HepG2 (cell line): ENCODE measurements at regions not wholly inside any gene's neighbourhood (a gene's known extent, or its start where the extent isn't known, plus 50 kb on each side); places are given as distances from the start of the nearest gene placed in this dataset.

Experiments
- ATAC-seq: fragments of 200-7000 bp; cut with Tn5 transposase; 3 replicates; pipeline ENCODE4 v1.9.1; 2020; ENCODE audit warnings: mild to moderate bottlenecking, moderate library complexity
- BruUV-seq: library from RNA; stranded (reverse); fragments of 400-500 nt; replicated peaks from 2 replicates; lab custom pipeline; 2021; lab: Mats Ljungman, UMichigan
- CTCF ChIA-PET: fragments of 300-600 bp; formaldehyde crosslinking; extraction: SDS; loops from one replicate; lab custom pipeline; 2021; ENCODE audit warnings: low total read pairs, inconsistent platforms, low intra/inter-chr PET ratio; lab: Yijun Ruan, JAX
- POLR2A ChIA-PET: fragments of 350-600 bp; sonication (Branson Sonifier 250); formaldehyde crosslinking; loops from one replicate; lab custom pipeline; 2020; ENCODE audit warnings: antibody characterized with exemption, inconsistent platforms; lab: Yijun Ruan, JAX
- DNase-seq: peaks from one replicate; pipeline ENCODE4 v3.0.0-alpha.2; 2015; ENCODE audit warnings: low spot score
- FAIRE-seq: peaks from 3 replicates; lab custom pipeline; 2011; peaks lifted over from hg19 to GRCh38; lab: Jason Lieb, UNC
- H2AFZ ChIP-seq: one replicate; pipeline ENCODE4 v1.6.1; 2011; ENCODE audit warnings: low read length, inconsistent platforms
- H3K27ac ChIP-seq: fragments of 300-600 bp; 3 replicates; pipeline ENCODE4 v1.8.0; 2011; ENCODE audit warnings: mixed run types, mild to moderate bottlenecking, mixed read lengths, low read length, inconsistent platforms; ENCODE audit not compliant: insufficient read depth; ENCODE audit errors: extremely low read length
- H3K27me3 ChIP-seq, 2 experiments: fragments of 200-600 bp in 1 of 2; 2 replicates in 1 of 2; 3 replicates in 1 of 2; pipeline versions ENCODE4 v1.6.0 to v1.8.0; 2011; ENCODE audit warnings: low read length in 2 of 2, mild to moderate bottlenecking in 2 of 2, moderate library complexity in 2 of 2, inconsistent platforms in 1 of 2; ENCODE audit not compliant: insufficient read depth in 2 of 2, control insufficient read depth in 1 of 2
- H3K36me3 ChIP-seq, 2 experiments: fragments of 200-600 bp in 1 of 2; replicated peaks in 1 of 2; 2 replicates in 1 of 2; 3 replicates in 1 of 2; pipeline versions ENCODE4 v1.5.1 to v1.8.0; 2011; ENCODE audit warnings: low read length in 2 of 2, inconsistent platforms in 1 of 2; ENCODE audit not compliant: insufficient read depth in 2 of 2, control insufficient read depth in 1 of 2
- H3K4me1 ChIP-seq: 2 replicates; pipeline ENCODE4 v1.5.1; 2012; ENCODE audit warnings: low read length, inconsistent platforms; ENCODE audit not compliant: insufficient read depth
- H3K4me2 ChIP-seq: 2 replicates; pipeline ENCODE4 v1.6.0; 2011; ENCODE audit warnings: low read depth, low read length, inconsistent platforms
- H3K4me3 ChIP-seq, 3 experiments: fragments of 200-600 bp in 1 of 3; sonication (generic), shearing (Covaris generic) in 1 of 3; replicated peaks in 1 of 3; 2 replicates each; pipeline ENCODE4 v1.5.1; 2011 to 2016; ENCODE audit warnings: low read length in 3 of 3, inconsistent platforms in 2 of 3, low read depth in 2 of 3, mild to moderate bottlenecking in 2 of 3, control low read depth in 1 of 3, mixed read lengths in 1 of 3; ENCODE audit not compliant: insufficient read depth in 1 of 3
- H3K79me2 ChIP-seq: one replicate; pipeline ENCODE4 v1.6.1; 2011; ENCODE audit warnings: low read length, inconsistent platforms; ENCODE audit not compliant: insufficient read depth
- H3K9ac ChIP-seq: 2 replicates; pipeline ENCODE4 v1.6.0; 2011; ENCODE audit warnings: mild to moderate bottlenecking, low read depth, low read length, inconsistent platforms; ENCODE audit not compliant: insufficient read depth
- H3K9me3 ChIP-seq: 2 replicates; pipeline ENCODE4 v1.5.1; 2012; ENCODE audit warnings: mild to moderate bottlenecking, low read length
- H4K20me1 ChIP-seq: 2 replicates; pipeline ENCODE4 v1.6.0; 2011; ENCODE audit warnings: inconsistent platforms, mild to moderate bottlenecking, low read length, moderate library complexity; ENCODE audit not compliant: insufficient read depth
- CTCF ChIP-seq: sonication (generic); formaldehyde crosslinking; IDR thresholded peaks from 2 replicates; pipeline ENCODE4 v1.5.0; 2020; ENCODE audit warnings: mild to moderate bottlenecking, missing genetic modification reagents, moderate library complexity
- GRHL1 ChIP-seq: sonication (generic); formaldehyde crosslinking; conservative IDR thresholded peaks from 2 replicates; pipeline ENCODE4 v1.8.0; 2022; ENCODE audit warnings: missing genetic modification reagents
- PTBP1 ChIP-seq: fragments of 200-400 bp; formaldehyde crosslinking; IDR thresholded peaks from 2 replicates; pipeline ENCODE4 v1.6.1; 2018; ENCODE audit warnings: low read length, low read depth; ENCODE audit not compliant: poor library complexity, severe bottlenecking
- RAD21 ChIP-seq: fragments of 450-650 bp; formaldehyde crosslinking; IDR thresholded peaks from 2 replicates; pipeline ENCODE4 v1.5.0; 2020; ENCODE audit warnings: mild to moderate bottlenecking
- SMC3 ChIP-seq: IDR thresholded peaks from 2 replicates; pipeline ENCODE4 v1.6.1; 2011; ENCODE audit warnings: low read length, improper control_type of control experiment
- STAG1 ChIP-seq: sonication (generic); formaldehyde crosslinking; IDR thresholded peaks from 2 replicates; pipeline ENCODE4 v1.4.0; 2020; ENCODE audit warnings: missing genetic modification reagents
- in situ Hi-C: cut with HindIII; loops from 2 replicates; pipeline ENCODE4 v1.10.0; 2017; ENCODE audit warnings: low pct_unique_long_range_greater_than_20kb; ENCODE audit not compliant: extremely low pct_ligation_motif_present
- intact Hi-C: fragments of 100-400 bp; cut with micrococcal nuclease; formaldehyde crosslinking; loops from one replicate; pipeline ENCODE4 v1.10.0; 2022; ENCODE audit not compliant: unreplicated experiment

- Histone ChIP-seq H3K9ac (no peak overlapping the region), H3K27ac (no peak overlapping the region), H3K9me3 (no peaks in the 10 kb centered on the region), H3K36me3 (no peaks in the 10 kb centered on the region), H4K20me1 (no peaks in the 10 kb centered on the region), H3K27me3 (no peaks in the 10 kb centered on the region), H2AFZ (no peak overlapping the region), H3K4me3 (no peak overlapping the region), H3K79me2 (no peaks in the 10 kb centered on the region), H3K4me1 (peaks cover 16% of the 10 kb centered on the region), H3K4me2 (no peak overlapping the region)
- TF ChIP-seq GRHL1 (CRISPR knock-in tag) (no peak), PTBP1 (no peak), CTCF (peak; percentile 65), STAG1 (CRISPR knock-in tag) (peak; percentile 79), SMC3 (0 out of 2 replicates have a peak, but pooled peaks have one; percentile 28), RAD21 (CRISPR knock-in tag) (peak; percentile 33; the same call in 1 of the 2 replicates)
- intact Hi-C loops (loop anchor here (1.0 to 5.0 kb wide), 5 partner anchors 153 to 569 kb away; partner anchors contain the start of gene RAP2B), in situ Hi-C loops (loop anchor here (10.0 kb wide), 1 partner anchor 570 kb away; no protein-coding TSS in a partner anchor)
- peak; percentile 77 for ATAC-seq
- DNase-seq = peak; percentile 18
- BruUV-seq = no TSS peak
- CTCF ChIA-PET = interaction anchor here (1.0 kb wide), 1 partner anchor 552 kb away, joined by 4 read pairs; no protein-coding TSS in a partner anchor
- no peak for FAIRE-seq
- POLR2A ChIA-PET = no interaction called here
Measured at GRCh38 chr3:153595186-153595815, 433.3 kb downstream of the RAP2B start.
